GM19238 (cell line): ENCODE measurements at regions not wholly inside any gene's neighbourhood (a gene's known extent, or its start where the extent isn't known, plus 50 kb on each side); places are given as distances from the start of the nearest gene placed in this dataset.

Experiments
- DNase-seq: peaks from one replicate; pipeline ENCODE4 v3.0.0; 2011; ENCODE audit warnings: low spot score; ENCODE audit not compliant: insufficient read length

DNA sequence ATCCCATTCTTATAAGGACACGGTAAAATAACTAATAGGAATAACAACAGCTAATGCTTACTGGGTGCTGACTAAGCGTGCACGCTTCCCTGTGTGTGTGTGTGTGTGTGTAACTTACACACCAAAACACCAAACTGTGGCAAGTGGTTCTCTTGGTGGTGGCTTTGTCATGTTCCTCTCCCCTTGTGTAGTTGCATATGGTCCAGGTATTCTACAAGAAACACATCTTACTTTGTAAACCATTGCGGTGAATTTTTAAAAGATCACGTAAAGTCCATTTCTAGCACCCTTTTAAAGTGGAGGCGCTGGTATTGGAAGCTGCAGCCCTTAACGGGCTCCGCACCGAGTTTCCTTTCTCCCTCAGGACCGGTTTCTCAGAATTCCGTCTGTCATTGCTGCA lies 221.0 kb upstream of the FOXF1 start:
- DNase-seq: no peak

DNA sequence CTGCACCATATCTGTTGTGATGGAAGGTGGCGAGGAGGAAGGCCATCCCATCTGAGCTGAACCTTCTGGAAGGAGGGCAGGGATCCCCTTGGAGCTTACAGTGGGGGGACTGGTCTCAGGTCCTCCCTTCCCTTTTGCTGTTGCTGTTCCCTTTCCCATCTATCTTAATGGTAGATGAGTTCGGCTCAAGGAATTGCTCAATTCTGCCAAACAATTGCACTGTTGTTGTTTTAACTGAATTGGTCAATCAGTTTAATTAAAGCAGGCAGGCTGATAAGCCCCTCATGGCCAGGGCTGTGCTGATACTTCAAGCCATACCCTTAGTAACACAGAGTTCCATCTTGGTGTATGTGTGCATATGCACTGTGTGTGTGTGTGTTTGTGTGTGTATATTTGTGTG lies 220.4 kb upstream of the FOXF1 start:
- no peak for DNase-seq

DNA sequence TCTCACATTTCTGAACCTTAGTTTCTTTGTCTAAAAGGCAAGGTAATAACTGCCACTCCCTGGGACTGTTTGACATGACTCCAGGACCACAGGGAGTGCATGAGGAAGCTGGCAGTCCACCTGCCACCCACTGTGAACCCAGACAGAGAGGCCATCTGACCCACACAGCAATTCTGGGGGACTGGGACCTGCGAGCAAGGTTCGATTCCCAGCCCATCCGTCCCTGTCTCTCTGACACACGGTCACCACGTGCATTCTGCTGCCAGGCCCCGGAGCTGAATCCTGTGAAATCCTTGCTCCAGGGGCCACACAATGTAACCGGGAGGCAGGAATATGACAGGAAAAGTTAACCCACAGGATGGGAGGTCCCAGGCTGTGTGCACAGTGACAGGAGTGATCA lies 218.8 kb upstream of the FOXF1 start:
- no peak for DNase-seq

DNA sequence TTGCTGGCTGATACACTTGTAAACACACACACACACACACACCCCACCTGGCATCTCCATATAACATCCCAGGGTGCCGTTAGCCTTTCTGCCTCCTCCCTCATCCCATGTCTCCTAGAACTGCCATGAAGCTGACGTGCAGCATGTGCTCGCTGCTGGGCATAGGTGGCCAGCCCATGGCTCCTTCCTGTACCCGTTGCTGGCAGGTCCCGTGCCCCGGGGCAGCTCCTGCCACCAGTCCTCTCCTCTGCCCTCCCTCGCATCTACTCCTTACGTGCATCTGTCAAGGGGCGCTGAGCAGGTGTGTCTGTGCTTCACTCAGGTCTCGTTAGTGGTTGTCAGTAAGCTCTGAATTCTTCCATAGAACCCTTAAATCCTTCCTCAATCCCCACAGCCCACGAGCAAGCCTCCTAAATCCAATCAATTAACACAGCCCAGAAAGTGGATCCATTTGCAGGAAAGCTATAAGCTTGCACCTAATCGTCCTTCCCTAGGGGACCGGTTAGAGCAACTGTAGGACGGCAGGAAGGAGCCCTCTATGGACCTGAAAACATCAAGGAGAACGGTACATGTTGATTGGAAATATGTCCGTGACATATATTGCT lies 218.1 kb upstream of the FOXF1 start:
- no peak for DNase-seq

DNA sequence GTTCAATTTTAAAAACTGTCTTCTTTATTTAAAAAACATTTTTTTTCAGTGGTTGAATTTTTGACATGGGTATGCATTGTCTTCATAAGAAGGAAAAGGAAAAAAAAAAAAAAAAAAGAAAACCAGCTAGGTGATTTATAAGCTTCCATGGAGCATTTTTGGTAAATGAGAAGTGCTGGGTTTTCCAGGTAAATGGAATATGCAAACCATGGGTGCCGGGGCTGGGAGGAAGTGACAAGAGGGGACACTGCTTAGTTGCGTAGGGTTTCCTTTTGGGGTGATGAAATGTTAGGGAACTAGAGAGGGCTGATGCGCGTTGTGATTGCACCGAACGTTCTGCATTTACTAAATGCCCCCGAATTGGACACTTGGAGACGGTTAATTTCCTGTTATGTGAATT lies 217.4 kb upstream of the FOXF1 start:
- DNase-seq: no peak

DNA sequence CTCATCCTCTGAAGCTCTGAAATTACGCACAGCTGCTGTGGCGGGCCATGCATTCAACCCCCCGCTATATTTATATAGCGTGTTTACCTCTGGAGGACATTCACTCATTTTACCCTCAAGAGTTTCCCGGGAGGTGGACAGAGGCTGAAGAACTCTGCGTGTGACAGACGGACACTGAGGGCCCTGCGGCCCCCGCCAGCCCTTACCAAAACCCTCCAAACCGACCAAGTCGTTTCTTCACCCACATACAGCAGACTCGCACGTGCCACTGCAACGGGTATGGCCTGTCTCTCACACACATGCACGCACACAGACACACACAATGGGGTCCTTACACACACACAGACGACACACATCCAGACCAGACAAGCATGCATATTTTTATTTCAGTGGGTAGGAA lies 216.4 kb upstream of the FOXF1 start:
- no peak for DNase-seq

DNA sequence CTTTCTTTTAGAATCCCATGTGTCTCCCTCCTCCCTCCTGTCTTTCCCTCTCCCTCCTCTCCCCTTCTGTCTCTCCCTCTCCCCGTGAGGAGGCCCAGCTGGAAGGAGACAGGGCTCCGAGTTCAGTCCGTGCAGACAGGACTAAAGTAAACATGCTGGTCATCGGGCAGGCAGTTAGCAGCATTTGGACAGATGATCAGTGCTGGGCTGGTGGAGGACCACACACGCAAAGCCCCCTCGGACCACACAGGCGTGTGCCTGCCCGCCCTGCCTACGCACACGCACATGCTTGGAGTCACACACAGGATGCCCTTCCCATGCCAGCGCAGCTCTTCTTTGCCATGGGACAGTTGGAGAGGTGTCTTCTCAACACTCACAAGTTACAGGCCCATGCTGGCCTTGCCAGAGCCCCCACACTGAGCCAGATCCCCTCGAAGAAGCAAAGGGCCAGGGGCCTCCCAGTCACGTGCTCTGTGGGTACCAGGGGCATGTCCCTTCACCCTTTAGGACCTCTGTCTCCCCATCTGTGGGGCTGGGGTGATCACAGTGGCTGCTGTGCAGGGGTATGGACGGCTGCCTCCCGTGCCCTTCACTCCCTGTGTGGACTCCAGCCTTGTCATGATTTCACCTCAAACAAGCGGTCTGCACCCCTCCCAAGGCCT lies 215.7 kb upstream of the FOXF1 start:
- no peak for DNase-seq

DNA sequence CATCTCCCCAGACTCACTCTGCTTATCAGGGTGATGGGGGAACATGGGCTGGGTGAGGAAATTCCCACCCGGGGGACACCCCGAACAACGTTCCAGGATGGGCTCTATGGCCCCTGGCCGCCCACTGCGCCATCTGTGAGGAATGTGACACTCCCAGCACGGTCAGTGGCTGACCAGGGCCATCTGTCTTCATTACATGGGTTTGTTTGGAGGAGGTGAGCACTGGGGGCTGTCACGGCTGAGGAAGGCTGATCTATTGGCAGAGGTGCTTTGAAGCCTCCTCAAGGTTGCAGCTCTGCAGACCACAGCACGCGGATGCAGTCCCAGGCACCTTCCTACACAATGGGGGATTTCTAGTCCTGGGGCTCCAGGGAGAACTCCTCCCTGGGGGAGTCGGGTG lies 214.1 kb upstream of the FOXF1 start:
- no peak for DNase-seq

DNA sequence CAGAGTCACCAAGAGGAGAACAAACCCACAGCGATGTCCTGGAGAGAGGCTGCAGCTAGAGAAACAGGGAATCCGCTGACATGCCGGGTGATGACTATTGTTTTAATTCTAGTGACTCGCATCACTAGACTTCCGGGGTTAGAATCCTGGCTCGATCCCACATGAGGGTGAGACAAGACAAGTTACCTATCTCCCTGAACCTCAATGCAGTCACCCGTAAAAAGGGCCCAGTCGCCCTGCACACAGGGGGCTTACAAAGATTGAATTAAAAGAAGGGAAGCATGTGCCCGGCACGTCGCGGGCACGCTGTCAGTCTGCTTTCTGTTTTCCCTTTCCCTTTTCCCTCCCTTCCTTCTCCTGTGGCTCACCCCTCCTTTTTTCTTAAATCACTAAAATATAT lies 212.9 kb upstream of the FOXF1 start:
- DNase-seq: no peak

DNA sequence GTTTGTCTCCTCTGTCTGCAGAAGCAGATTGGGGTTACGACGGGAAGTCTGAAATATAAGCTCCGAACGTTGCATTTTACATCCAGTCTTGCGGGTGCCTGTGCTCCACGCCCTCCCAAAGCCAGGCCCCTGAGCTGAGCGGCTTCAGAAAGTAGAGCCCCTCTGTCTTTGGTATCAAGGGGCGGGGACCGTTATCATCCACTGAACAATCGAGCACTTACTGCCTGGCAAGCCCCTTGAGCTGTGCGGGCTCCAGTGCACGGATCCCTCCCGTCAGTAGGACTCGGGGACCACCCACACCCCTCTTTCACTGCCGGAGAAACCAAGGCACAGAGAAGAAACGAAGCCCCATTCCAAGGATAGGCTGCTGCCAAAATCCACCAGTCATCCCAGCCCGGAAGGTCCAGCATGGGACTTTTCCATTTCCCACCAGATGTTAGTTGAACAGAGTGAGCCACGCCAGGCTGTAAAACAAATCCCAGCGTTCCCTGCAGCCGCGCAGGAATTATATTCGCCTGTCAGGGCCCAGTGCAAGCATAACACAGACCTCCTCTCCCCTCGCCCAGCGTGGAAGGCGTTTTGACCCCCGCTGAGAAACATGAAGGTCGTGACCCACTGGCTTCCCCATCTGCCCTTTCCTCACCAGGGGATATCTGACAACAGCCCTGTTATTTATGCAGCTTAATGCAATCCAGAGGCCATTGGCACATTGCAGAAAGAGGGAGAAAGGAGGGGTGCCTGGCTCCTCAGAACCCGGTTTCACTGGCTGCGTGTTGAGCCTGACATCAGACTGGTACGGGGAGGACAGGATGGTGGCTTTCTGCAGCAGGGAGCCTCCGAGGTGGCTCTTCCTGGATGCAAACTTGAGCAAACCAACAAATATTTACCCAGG lies 212.2 kb upstream of the FOXF1 start:
- no peak for DNase-seq

DNA sequence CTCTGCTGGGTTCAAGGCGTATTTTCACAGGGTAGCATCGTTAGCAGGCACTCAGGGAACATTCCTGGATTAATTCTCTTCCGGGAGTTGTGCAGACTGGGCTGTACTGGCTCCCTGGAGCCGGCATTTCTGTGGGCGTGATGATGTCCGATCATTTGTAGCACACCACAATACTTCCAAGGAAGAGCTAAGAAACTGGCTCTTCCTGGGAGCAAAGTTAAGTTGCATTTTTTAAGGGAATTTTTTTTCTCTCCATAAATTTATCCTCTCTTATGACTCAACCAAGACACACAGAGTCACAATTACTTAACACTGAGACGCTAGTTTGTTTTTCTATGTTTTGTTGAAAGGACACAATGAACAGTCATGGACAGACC lies 211.6 kb upstream of the FOXF1 start:
- no peak for DNase-seq

DNA sequence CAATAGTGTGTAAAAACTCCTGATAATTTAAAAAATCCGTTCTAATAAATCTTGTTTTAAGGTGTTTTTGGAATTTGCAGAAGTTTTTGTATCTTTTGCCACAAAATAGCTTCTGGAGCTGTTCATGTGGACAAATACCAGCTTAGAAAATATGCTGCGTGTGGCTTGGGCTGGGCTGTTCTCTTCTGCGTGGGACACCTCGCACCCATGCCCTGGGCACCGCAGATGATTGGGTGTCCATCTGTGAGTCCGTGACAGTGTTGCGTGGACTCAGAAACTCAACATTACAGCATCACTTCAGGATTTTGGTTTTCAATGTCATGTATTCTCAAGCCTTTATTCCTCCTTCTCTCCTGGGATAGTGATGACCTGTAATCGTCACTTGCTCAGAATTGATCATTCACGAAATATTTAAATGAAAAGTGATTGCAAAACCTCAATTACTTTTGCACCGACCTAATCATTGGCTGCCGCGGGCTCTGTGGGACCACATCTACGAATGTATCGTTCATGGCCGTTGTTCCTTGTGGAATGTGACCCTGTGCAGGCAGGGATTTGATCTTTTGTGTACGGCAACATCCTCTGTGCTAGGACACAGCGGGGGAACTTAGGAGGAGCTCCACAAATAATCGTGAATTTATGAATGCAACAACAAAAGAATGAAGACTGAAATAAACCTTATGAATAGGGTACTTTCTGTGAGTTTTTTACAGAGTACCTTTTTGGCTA lies 210.3 kb upstream of the FOXF1 start:
- DNase-seq: no peak

DNA sequence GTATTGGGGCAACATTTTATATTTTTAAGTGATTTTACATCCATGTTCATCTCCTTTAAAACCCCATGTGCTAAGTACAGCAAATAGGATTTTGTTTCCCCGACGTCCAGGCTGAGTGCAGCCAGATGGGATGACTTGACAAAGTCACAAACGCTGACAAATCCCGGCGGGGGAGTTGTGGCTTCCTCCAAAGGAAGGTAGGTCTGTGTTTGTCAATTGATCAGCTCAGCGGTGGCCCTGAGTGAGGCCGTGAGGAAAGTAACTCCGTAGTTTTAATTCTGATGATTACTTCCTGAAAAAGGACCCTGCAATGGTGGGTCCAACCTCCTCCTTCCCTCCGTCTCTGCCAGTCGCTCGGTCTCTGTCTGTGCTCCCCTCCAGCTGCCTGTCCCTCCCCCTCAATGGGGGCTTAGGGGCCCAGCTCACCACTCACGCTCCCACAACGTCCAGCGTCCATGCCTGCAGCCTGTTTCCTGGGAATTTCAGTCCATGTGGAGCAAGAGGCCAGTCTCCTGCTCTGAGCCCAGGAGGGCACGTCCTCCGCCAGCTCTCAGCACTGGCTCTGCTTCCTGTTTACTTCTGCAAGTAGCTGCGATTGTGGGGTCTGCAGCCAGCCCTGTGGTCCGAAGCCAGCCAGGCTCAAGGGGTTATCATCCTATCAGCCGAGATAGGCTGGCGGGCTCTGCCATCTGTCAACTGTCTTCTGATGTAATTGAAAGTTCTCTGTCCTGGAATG lies 209.4 kb upstream of the FOXF1 start:
- no peak for DNase-seq

DNA sequence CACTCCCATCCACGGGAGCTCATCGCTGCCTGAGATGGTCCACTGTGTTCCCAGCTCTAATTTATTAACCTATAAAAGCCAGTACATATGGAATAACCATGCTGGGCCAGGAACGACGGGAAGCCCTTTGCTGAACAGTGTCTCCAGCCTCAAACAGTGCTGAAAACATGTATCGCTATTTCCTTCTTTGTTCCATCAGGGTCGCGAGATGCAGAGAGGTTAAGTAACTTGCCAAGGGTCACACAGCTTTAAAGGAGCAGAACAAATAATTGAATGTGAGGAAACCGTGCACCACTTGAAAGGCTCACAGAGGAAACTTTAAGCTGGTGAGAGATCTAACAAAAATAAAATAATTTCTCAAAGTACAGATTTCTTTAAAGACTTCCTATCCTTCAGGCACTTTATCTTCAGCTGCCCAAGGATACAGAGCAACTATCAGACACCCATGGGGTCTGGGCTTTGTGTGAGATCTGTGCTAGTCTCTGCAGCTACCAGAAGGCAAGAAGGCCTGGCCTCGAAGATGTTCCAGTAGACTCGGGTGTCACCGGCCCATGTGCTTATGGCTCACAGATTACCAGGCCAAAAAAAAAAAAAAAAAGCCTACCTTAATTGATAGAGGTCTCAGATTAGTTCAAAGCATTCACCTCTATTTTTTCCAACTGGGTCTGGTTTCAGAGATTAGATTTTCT lies 207.8 kb upstream of the FOXF1 start:
- no peak for DNase-seq

DNA sequence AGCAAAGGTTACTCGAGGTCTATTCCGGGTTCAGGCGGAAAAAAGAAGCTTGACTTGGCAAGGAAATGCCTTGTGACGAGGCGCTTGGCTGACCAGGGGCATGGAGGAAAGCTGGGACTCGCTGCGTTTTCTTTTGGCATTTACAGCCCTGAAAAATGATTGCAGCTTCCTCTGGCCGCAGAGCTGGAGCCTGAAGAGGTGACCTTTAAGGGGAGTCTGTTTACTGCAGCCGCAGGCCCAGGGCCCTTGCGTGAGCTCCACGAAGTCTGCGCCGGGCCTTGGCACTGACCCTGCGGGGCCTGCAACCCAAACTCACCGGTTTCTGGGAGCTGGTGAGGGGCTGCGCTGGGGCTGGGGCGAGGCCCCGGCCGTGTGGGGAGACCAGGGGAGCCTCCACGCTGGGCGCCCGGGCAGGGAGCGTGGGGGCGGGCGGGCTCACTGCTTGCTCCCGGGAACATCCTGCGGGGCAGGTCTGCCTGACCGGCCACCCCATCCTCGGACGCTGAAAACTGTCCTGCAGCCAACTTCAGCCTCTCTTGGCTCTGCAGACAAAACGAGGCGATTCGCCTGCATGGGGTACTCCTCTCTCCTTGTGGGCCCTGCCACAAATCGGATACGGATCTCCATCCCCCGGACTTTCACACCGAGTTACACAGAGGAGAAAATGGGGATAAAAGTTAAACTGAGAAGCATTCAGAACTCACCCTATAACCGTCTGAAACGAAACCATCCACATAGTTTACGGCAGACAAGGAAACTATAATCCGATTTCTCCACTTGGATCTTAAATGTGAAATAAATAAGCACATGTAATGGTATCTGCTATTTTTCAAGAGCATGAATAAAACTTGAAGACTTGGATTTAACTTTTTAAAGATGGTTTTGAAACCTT lies 206.3 kb upstream of the FOXF1 start:
- no peak for DNase-seq

DNA sequence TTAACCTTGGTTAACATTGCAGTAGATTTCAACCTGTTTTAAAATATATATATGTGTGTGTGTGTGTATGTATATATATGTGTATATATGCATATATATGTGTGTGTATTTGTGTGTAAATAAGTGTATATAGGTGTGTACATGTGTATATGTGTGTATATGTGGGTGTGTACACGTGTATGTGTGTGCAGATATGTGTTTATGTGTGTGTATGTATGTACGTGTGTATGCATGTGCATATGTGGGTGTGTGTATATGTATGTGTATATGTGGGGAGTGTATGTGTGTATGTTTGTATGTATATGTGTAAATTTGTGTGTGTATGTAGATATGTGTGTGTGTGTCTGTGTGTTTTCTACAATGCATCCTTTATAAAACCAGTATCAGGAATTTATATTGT lies 205.5 kb upstream of the FOXF1 start:
- DNase-seq: no peak

DNA sequence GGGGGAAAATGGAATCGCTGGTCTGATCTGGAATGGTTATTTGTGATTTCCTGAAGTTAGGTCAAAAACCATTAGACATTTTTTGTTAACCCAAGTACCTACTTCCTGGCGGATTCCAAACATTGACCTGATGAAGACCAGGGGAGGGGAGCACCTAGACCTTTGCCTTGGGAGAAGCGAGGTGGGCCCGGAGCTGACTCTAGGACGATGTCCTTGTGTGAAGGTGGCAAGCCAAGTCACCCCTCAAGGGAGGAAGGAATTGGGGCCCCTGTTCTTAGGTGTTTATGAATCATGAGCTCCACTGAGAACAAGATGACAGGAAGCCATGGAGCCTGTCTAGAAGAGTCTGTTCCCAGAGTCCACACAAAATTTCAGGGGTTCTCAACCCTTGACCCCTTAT lies 204.9 kb upstream of the FOXF1 start:
- no peak for DNase-seq

DNA sequence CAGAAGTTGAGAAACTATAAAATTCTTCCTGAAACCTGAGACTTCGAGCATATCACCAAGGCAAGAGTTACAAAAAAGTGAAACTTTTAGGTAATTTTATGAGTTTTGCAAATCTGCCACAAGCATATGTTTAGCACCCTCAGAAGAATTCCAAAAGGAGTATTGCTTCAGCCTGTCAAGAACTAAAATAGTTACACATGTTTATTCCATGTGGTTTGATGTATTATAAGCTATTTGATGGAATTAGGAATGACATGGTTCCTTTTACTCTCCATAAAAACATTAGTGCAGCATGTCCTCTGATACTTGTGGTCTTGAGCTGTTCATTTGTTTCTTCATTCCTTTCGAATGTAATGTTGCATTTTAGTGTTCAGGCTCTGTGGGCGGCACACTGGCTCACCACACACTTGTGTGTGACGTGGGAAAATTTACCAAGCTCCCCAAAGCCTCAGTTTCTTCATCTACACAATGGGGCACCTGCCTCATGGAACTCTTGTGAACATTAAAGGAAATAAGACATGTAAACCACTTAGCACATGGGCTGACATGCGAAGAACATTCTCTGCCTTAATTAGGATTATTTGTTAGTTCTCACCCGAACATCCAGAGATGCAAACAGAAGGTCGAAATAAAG lies 204.2 kb upstream of the FOXF1 start:
- DNase-seq: no peak

DNA sequence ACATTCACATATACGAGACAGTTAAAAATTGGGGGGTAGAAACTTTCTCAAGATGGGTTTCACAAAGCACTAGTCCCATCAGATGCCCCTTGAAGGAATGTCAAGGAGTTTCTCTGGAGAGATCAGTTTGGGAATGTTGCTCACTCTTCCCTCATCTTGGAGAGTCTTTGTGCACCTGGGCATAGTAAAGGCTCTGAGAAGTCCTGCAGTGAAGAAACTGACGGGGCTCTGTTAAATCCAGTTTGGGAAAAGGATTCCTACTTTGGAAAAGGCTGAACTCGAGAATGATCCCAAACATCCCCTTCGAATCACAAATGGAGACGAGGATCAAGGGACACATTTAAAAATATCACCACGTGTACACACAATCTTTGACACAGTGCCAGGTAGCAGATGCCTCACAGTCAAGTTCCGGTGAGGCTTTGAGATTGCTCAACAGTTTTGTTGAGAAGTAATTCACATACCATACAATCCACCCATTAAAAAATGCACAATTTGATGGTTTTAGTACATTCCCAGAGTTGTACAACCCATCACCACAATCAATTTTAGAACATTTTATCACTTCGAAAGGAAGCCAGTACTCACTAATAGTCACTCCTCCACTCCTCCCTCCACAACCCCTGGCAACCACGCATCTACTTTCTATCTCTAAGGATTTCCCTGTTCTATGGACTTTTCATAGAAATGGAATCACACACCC lies 203.4 kb upstream of the FOXF1 start:
- no peak for DNase-seq
